ENCODE measurements at regions not wholly inside any gene's neighbourhood (a gene's known extent, or its start where the extent isn't known, plus 50 kb on each side); places are given as distances from the start of the nearest gene placed in this dataset.

- Histone ChIP-seq H3K4me3 (ENCODE audit: control insufficient read depth in 1 of 7, extremely low read depth in 1 of 7, insufficient read depth in 4 of 7, low read depth in 2 of 7, low read length in 6 of 7) (no peak overlapping the region), H3K27ac (ENCODE audit: insufficient read depth in 1 of 2, low read depth in 1 of 2, low read length in 2 of 2, poor library complexity in 1 of 2, severe bottlenecking in 2 of 2) (no peak overlapping the region), H3K27me3 (replicated peaks in 2 of 5; ENCODE audit: control insufficient read depth in 4 of 5, insufficient read depth in 5 of 5, low read length in 4 of 5) (peaks cover 0 to 5% (median 0%) of the 10 kb centered on the region in 5 experiments), H3K9me3 (ENCODE audit: control extremely low read depth in 1 of 5, control insufficient read depth in 4 of 5, insufficient read depth in 2 of 5, low read depth in 1 of 5, low read length in 4 of 5) (no peaks in the 10 kb centered on the region), H3K4me1 (ENCODE audit: control extremely low read depth in 1 of 4, control insufficient read depth in 4 of 4, insufficient read depth in 4 of 4, low read length in 3 of 4) (no peaks in the 10 kb centered on the region), H3K36me3 (ENCODE audit: control insufficient read depth in 4 of 4, insufficient read depth in 4 of 4, low read length in 3 of 4) (no peaks in the 10 kb centered on the region)
- ChIA-PET POLR2A (no interaction called here), CTCF (no interaction called here)
- no peak for DNase-seq
- WGBS (ENCODE audit: insufficient coverage) = 95% methylated on average over 6 of the region's 7 CpGs
Measured at GRCh38 chr17:62322313-62322712, 58.0 kb upstream of the EFCAB3 start.

GRCh38 chr17:62321451-62321850, 58.9 kb upstream of the EFCAB3 start:
- ChIA-PET CTCF (interaction anchor here (1.3 kb wide), 1 partner anchor 12 kb away, joined by 3 read pairs; no protein-coding TSS in a partner anchor), POLR2A (no interaction called here)
- Histone ChIP-seq H3K4me3 (ENCODE audit: control insufficient read depth in 1 of 7, extremely low read depth in 1 of 7, insufficient read depth in 4 of 7, low read depth in 2 of 7, low read length in 6 of 7) (no peak overlapping the region), H3K9me3 (ENCODE audit: control extremely low read depth in 1 of 5, control insufficient read depth in 4 of 5, insufficient read depth in 2 of 5, low read depth in 1 of 5, low read length in 4 of 5) (no peaks in the 10 kb centered on the region), H3K4me1 (ENCODE audit: control extremely low read depth in 1 of 4, control insufficient read depth in 4 of 4, insufficient read depth in 4 of 4, low read length in 3 of 4) (no peaks in the 10 kb centered on the region), H3K36me3 (ENCODE audit: control insufficient read depth in 4 of 4, insufficient read depth in 4 of 4, low read length in 3 of 4) (no peaks in the 10 kb centered on the region), H3K27ac (ENCODE audit: insufficient read depth in 1 of 2, low read depth in 1 of 2, low read length in 2 of 2, poor library complexity in 1 of 2, severe bottlenecking in 2 of 2) (no peak overlapping the region), H3K27me3 (replicated peaks in 2 of 5; ENCODE audit: control insufficient read depth in 4 of 5, insufficient read depth in 5 of 5, low read length in 4 of 5) (peaks cover 0 to 5% (median 0%) of the 10 kb centered on the region in 5 experiments)
- no CpG with 5 or more reads among the region's 1 CpG for WGBS (ENCODE audit: insufficient coverage)
- DNase-seq = no peak

- ChIA-PET POLR2A (interaction anchor here (0.8 kb wide), 1 partner anchor 12 kb away, joined by 3 read pairs; no protein-coding TSS in a partner anchor), CTCF (no interaction called here)
- no peak overlapping the region for H3K4me3 ChIP-seq (ENCODE audit: control insufficient read depth in 1 of 7, extremely low read depth in 1 of 7, insufficient read depth in 4 of 7, low read depth in 2 of 7, low read length in 6 of 7)
- no peaks in the 10 kb centered on the region for H3K9me3 ChIP-seq (ENCODE audit: control extremely low read depth in 1 of 5, control insufficient read depth in 4 of 5, insufficient read depth in 2 of 5, low read depth in 1 of 5, low read length in 4 of 5)
- peaks cover 0 to 5% (median 0%) of the 10 kb centered on the region in 5 experiments for H3K27me3 ChIP-seq (replicated peaks in 2 of 5; ENCODE audit: control insufficient read depth in 4 of 5, insufficient read depth in 5 of 5, low read length in 4 of 5)
- no peaks in the 10 kb centered on the region for H3K4me1 ChIP-seq (ENCODE audit: control extremely low read depth in 1 of 4, control insufficient read depth in 4 of 4, insufficient read depth in 4 of 4, low read length in 3 of 4)
- no peak overlapping the region for H3K27ac ChIP-seq (ENCODE audit: insufficient read depth in 1 of 2, low read depth in 1 of 2, low read length in 2 of 2, poor library complexity in 1 of 2, severe bottlenecking in 2 of 2)
- WGBS (ENCODE audit: insufficient coverage) = 100% methylated on average over 1 of the region's 1 CpG
- no peaks in the 10 kb centered on the region for H3K36me3 ChIP-seq (ENCODE audit: control insufficient read depth in 4 of 4, insufficient read depth in 4 of 4, low read length in 3 of 4)
- no peak for DNase-seq
Measured at GRCh38 chr17:62319846-62320245, 60.5 kb upstream of the EFCAB3 start.

GRCh38 chr17:62309396-62309795, 71.0 kb upstream of the EFCAB3 start:
- no peak overlapping the region for H3K27ac ChIP-seq (ENCODE audit: insufficient read depth in 1 of 2, low read depth in 1 of 2, low read length in 2 of 2, poor library complexity in 1 of 2, severe bottlenecking in 2 of 2)
- POLR2A ChIA-PET = no interaction called here
- H3K4me1 ChIP-seq (ENCODE audit: control extremely low read depth in 1 of 4, control insufficient read depth in 4 of 4, insufficient read depth in 4 of 4, low read length in 3 of 4) = no peaks in the 10 kb centered on the region
- no peaks in the 10 kb centered on the region for H3K9me3 ChIP-seq (ENCODE audit: control extremely low read depth in 1 of 5, control insufficient read depth in 4 of 5, insufficient read depth in 2 of 5, low read depth in 1 of 5, low read length in 4 of 5)
- H3K27me3 ChIP-seq (replicated peaks in 2 of 5; ENCODE audit: control insufficient read depth in 4 of 5, insufficient read depth in 5 of 5, low read length in 4 of 5) = peaks cover 0 to 3% (median 2%) of the 10 kb centered on the region in 5 experiments
- no peak overlapping the region for H3K4me3 ChIP-seq (ENCODE audit: control insufficient read depth in 1 of 7, extremely low read depth in 1 of 7, insufficient read depth in 4 of 7, low read depth in 2 of 7, low read length in 6 of 7)
- CTCF ChIA-PET = no interaction called here
- DNase-seq = no peak
- H3K36me3 ChIP-seq (ENCODE audit: control insufficient read depth in 4 of 4, insufficient read depth in 4 of 4, low read length in 3 of 4) = no peaks in the 10 kb centered on the region

- POLR2A ChIA-PET = interaction anchor here (0.9 kb wide), 1 partner anchor 13 kb away, joined by 3 read pairs; no protein-coding TSS in a partner anchor
- DNase-seq = no peak
- 58% methylated on average over 2 of the region's 2 CpGs for WGBS (ENCODE audit: insufficient coverage)
- Histone ChIP-seq H3K9me3 (ENCODE audit: control extremely low read depth in 1 of 5, control insufficient read depth in 4 of 5, insufficient read depth in 2 of 5, low read depth in 1 of 5, low read length in 4 of 5) (no peaks in the 10 kb centered on the region), H3K27me3 (replicated peaks in 2 of 5; ENCODE audit: control insufficient read depth in 4 of 5, insufficient read depth in 5 of 5, low read length in 4 of 5) (peaks cover 0 to 3% (median 2%) of the 10 kb centered on the region in 5 experiments), H3K4me1 (ENCODE audit: control extremely low read depth in 1 of 4, control insufficient read depth in 4 of 4, insufficient read depth in 4 of 4, low read length in 3 of 4) (no peaks in the 10 kb centered on the region), H3K4me3 (ENCODE audit: control insufficient read depth in 1 of 7, extremely low read depth in 1 of 7, insufficient read depth in 4 of 7, low read depth in 2 of 7, low read length in 6 of 7) (no peak overlapping the region), H3K27ac (ENCODE audit: insufficient read depth in 1 of 2, low read depth in 1 of 2, low read length in 2 of 2, poor library complexity in 1 of 2, severe bottlenecking in 2 of 2) (no peak overlapping the region), H3K36me3 (ENCODE audit: control insufficient read depth in 4 of 4, insufficient read depth in 4 of 4, low read length in 3 of 4) (no peaks in the 10 kb centered on the region)
- CTCF ChIA-PET = no interaction called here
Measured at GRCh38 chr17:62307196-62307595, 73.2 kb upstream of the EFCAB3 start.

- peaks cover 0 to 3% (median 0%) of the 10 kb centered on the region in 5 experiments for H3K27me3 ChIP-seq (replicated peaks in 2 of 5; ENCODE audit: control insufficient read depth in 4 of 5, insufficient read depth in 5 of 5, low read length in 4 of 5)
- CTCF ChIA-PET = no interaction called here
- H3K27ac ChIP-seq (ENCODE audit: insufficient read depth in 1 of 2, low read depth in 1 of 2, low read length in 2 of 2, poor library complexity in 1 of 2, severe bottlenecking in 2 of 2) = no peak overlapping the region
- H3K4me3 ChIP-seq (ENCODE audit: control insufficient read depth in 1 of 7, extremely low read depth in 1 of 7, insufficient read depth in 4 of 7, low read depth in 2 of 7, low read length in 6 of 7) = no peak overlapping the region
- no peaks in the 10 kb centered on the region for H3K36me3 ChIP-seq (ENCODE audit: control insufficient read depth in 4 of 4, insufficient read depth in 4 of 4, low read length in 3 of 4)
- no peaks in the 10 kb centered on the region for H3K4me1 ChIP-seq (ENCODE audit: control extremely low read depth in 1 of 4, control insufficient read depth in 4 of 4, insufficient read depth in 4 of 4, low read length in 3 of 4)
- H3K9me3 ChIP-seq (ENCODE audit: control extremely low read depth in 1 of 5, control insufficient read depth in 4 of 5, insufficient read depth in 2 of 5, low read depth in 1 of 5, low read length in 4 of 5) = peaks cover 0 to 4% (median 0%) of the 10 kb centered on the region in 5 experiments
- no peak for DNase-seq
- POLR2A ChIA-PET = no interaction called here
Measured at GRCh38 chr17:62303476-62303875, 76.9 kb upstream of the EFCAB3 start.

GRCh38 chr17:62300697-62301096, 79.7 kb upstream of the EFCAB3 start:
- ChIA-PET CTCF (no interaction called here), POLR2A (no interaction called here)
- Histone ChIP-seq H3K27me3 (replicated peaks in 2 of 5; ENCODE audit: control insufficient read depth in 4 of 5, insufficient read depth in 5 of 5, low read length in 4 of 5) (peaks cover 0 to 2% (median 0%) of the 10 kb centered on the region in 5 experiments), H3K27ac (ENCODE audit: insufficient read depth in 1 of 2, low read depth in 1 of 2, low read length in 2 of 2, poor library complexity in 1 of 2, severe bottlenecking in 2 of 2) (no peak overlapping the region), H3K4me1 (ENCODE audit: control extremely low read depth in 1 of 4, control insufficient read depth in 4 of 4, insufficient read depth in 4 of 4, low read length in 3 of 4) (no peaks in the 10 kb centered on the region), H3K9me3 (ENCODE audit: control extremely low read depth in 1 of 5, control insufficient read depth in 4 of 5, insufficient read depth in 2 of 5, low read depth in 1 of 5, low read length in 4 of 5) (peaks cover 0 to 4% (median 0%) of the 10 kb centered on the region in 5 experiments), H3K36me3 (ENCODE audit: control insufficient read depth in 4 of 4, insufficient read depth in 4 of 4, low read length in 3 of 4) (no peaks in the 10 kb centered on the region), H3K4me3 (ENCODE audit: control insufficient read depth in 1 of 7, extremely low read depth in 1 of 7, insufficient read depth in 4 of 7, low read depth in 2 of 7, low read length in 6 of 7) (no peak overlapping the region)
- no peak for DNase-seq
- WGBS (ENCODE audit: insufficient coverage) = no CpG with 5 or more reads among the region's 4 CpGs
